ENCODE measurements at regions not wholly inside any gene's neighbourhood (a gene's known extent, or its start where the extent isn't known, plus 50 kb on each side); places are given as distances from the start of the nearest gene placed in this dataset.

GRCh38 chr6:21459641-21460040, 133.9 kb upstream of the SOX4 start:
- WGBS (ENCODE audit: insufficient coverage, insufficient read length): no CpG with 5 or more reads among the region's 4 CpGs
- Histone ChIP-seq H3K27me3 (ENCODE audit: control insufficient read depth, insufficient read depth, low read length) (no peaks in the 10 kb centered on the region; the same call in 1 of the 2 replicates), H3K9me3 (ENCODE audit: control insufficient read depth, insufficient read depth, low read length) (no peaks in the 10 kb centered on the region), H3K36me3 (ENCODE audit: control insufficient read depth, insufficient read depth, low read length) (no peaks in the 10 kb centered on the region), H3K4me3 (ENCODE audit: low read length) (no peak overlapping the region), H3K4me1 (ENCODE audit: control insufficient read depth, insufficient read depth, low read length) (no peaks in the 10 kb centered on the region), H3K27ac (ENCODE audit: low read length) (no peak overlapping the region)
- no peak for DNase-seq (ENCODE audit: low read depth, low spot score)

DNA sequence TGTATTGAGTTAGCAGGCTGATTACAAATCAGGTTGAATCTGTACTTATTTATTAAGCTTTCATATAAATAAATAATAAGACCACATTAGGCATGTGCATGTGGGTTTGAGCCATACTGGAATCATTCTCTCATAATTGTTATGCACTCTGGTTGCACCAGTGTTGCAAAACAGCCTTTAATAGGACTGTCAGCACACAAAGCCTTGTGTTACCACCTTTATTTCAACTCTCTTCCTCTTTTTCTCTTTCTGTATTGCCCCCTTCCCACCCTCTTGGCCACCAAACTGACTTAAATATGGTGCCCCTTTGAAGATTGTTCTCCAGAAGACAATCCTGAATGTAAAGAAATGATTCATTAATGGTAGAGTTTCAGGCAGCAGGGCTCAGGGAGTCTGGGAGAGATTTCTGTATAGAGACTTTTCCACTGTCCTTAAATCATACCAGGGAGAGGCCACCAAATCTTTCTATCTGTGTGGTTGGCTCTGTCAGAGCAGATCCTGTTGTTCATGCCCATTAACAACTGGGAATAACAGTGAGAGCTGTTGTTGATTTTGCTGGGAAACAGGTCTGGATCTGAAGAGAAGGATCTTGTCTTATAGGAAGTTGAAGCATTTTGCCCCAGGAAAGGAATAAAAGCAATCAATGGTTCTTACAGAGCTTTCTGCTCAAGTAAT, 131.6 kb upstream of the SOX4 start:
- no peaks in the 10 kb centered on the region for H3K9me3 ChIP-seq (ENCODE audit: control insufficient read depth, insufficient read depth, low read length)
- no peak overlapping the region for H3K27ac ChIP-seq (ENCODE audit: low read length)
- no peaks in the 10 kb centered on the region; the same call in 1 of the 2 replicates for H3K27me3 ChIP-seq (ENCODE audit: control insufficient read depth, insufficient read depth, low read length)
- no peak for DNase-seq (ENCODE audit: low read depth, low spot score)
- no peak overlapping the region for H3K4me3 ChIP-seq (ENCODE audit: low read length)
- H3K4me1 ChIP-seq (ENCODE audit: control insufficient read depth, insufficient read depth, low read length): no peaks in the 10 kb centered on the region
- no peaks in the 10 kb centered on the region for H3K36me3 ChIP-seq (ENCODE audit: control insufficient read depth, insufficient read depth, low read length)

GRCh38 chr6:21462519-21462852, 131.1 kb upstream of the SOX4 start:
- H3K27me3 ChIP-seq (ENCODE audit: control insufficient read depth, insufficient read depth, low read length): no peaks in the 10 kb centered on the region; the same call in 1 of the 2 replicates
- no peak overlapping the region for H3K4me3 ChIP-seq (ENCODE audit: low read length)
- WGBS (ENCODE audit: insufficient coverage, insufficient read length): no CpG with 5 or more reads among the region's 2 CpGs
- H3K9me3 ChIP-seq (ENCODE audit: control insufficient read depth, insufficient read depth, low read length): no peaks in the 10 kb centered on the region
- H3K4me1 ChIP-seq (ENCODE audit: control insufficient read depth, insufficient read depth, low read length): no peaks in the 10 kb centered on the region
- H3K27ac ChIP-seq (ENCODE audit: low read length): no peak overlapping the region
- H3K36me3 ChIP-seq (ENCODE audit: control insufficient read depth, insufficient read depth, low read length): no peaks in the 10 kb centered on the region
- no peak for DNase-seq (ENCODE audit: low read depth, low spot score)

DNA sequence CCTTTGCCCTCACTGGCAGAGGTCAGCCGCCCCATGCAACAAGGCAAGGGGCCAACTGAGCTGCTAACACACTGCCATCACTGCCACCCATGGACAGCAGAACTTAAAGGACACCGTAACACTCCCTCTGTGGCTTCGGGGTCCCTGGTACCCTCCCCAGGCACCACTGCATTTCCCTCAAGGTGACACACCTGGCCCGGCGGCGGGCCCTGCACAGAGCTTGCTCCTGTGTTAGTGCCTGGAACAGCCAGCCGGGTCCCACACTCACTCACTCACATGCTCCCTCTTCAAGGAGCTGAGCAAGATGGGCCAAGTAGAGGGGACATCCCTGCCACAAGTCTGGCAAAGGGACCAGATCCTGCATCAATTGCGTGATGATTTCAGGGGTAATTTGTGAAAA, 126.5 kb upstream of the SOX4 start:
- H3K9me3 ChIP-seq (ENCODE audit: control insufficient read depth, insufficient read depth, low read length): no peaks in the 10 kb centered on the region
- no peak overlapping the region for H3K4me3 ChIP-seq (ENCODE audit: low read length)
- H3K27me3 ChIP-seq (ENCODE audit: control insufficient read depth, insufficient read depth, low read length): no peaks in the 10 kb centered on the region
- no peaks in the 10 kb centered on the region for H3K4me1 ChIP-seq (ENCODE audit: control insufficient read depth, insufficient read depth, low read length)
- no CpG with 5 or more reads among the region's 8 CpGs for WGBS (ENCODE audit: insufficient coverage, insufficient read length)
- no peak for DNase-seq (ENCODE audit: low read depth, low spot score)
- H3K36me3 ChIP-seq (ENCODE audit: control insufficient read depth, insufficient read depth, low read length): no peaks in the 10 kb centered on the region
- no peak overlapping the region for H3K27ac ChIP-seq (ENCODE audit: low read length)

DNA sequence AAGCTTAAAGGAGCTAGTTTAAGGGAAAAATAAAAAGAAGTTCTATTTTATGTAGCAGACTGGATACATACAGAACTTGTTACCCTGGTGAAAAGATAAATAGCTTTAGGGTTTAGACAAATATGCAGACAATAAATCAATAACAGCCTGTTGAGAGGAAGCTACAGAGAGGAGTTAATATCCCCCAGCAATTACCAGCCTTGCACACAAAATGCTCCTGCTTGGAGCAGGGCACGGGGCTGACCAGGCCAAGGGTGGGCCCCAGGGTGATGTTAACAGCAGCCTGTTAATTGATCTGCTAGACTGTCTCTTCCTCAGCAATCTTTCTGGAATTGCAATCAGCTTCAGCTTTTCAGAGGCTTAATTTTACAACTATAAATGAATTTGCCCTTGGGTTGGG, 125.1 kb upstream of the SOX4 start:
- Histone ChIP-seq H3K27ac (ENCODE audit: low read length) (no peak overlapping the region), H3K9me3 (ENCODE audit: control insufficient read depth, insufficient read depth, low read length) (no peaks in the 10 kb centered on the region), H3K4me3 (ENCODE audit: low read length) (no peak overlapping the region), H3K4me1 (ENCODE audit: control insufficient read depth, insufficient read depth, low read length) (no peaks in the 10 kb centered on the region), H3K27me3 (ENCODE audit: control insufficient read depth, insufficient read depth, low read length) (no peaks in the 10 kb centered on the region), H3K36me3 (ENCODE audit: control insufficient read depth, insufficient read depth, low read length) (no peaks in the 10 kb centered on the region)
- DNase-seq (ENCODE audit: low read depth, low spot score): no peak
- no CpG with 5 or more reads among the region's 1 CpG for WGBS (ENCODE audit: insufficient coverage, insufficient read length)

DNA sequence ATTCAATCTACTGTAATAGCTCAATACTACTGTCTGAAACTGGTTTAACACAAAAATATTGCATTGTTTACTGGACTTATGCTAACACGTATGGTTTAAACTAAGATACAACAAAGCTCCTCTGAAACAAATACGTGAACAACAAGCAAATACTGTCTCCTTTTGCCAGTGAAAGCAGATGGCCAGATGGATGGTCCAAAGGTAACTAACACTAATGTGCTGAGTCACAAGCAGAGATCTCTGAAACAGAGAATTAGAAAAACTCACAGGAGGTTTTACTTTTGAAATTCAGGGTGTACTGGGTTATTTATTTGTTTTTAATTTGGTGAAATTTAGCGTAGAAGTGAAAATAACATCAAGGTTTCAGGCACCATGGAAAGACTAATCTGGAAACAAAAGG, 124.3 kb upstream of the SOX4 start:
- Histone ChIP-seq H3K4me1 (ENCODE audit: control insufficient read depth, insufficient read depth, low read length) (no peaks in the 10 kb centered on the region), H3K36me3 (ENCODE audit: control insufficient read depth, insufficient read depth, low read length) (no peaks in the 10 kb centered on the region), H3K9me3 (ENCODE audit: control insufficient read depth, insufficient read depth, low read length) (no peaks in the 10 kb centered on the region), H3K27ac (ENCODE audit: low read length) (no peak overlapping the region), H3K4me3 (ENCODE audit: low read length) (no peak overlapping the region), H3K27me3 (ENCODE audit: control insufficient read depth, insufficient read depth, low read length) (no peaks in the 10 kb centered on the region)
- DNase-seq (ENCODE audit: low read depth, low spot score): no peak
- 100% methylated on average over 1 of the region's 3 CpGs for WGBS (ENCODE audit: insufficient coverage, insufficient read length)

GRCh38 chr6:21476112-21476511, 117.4 kb upstream of the SOX4 start:
- no peaks in the 10 kb centered on the region for H3K27me3 ChIP-seq (ENCODE audit: control insufficient read depth, insufficient read depth, low read length)
- H3K4me3 ChIP-seq (ENCODE audit: low read length): no peak overlapping the region
- no peaks in the 10 kb centered on the region for H3K36me3 ChIP-seq (ENCODE audit: control insufficient read depth, insufficient read depth, low read length)
- no CpG with 5 or more reads among the region's 4 CpGs for WGBS (ENCODE audit: insufficient coverage, insufficient read length)
- 0 out of 2 replicates have a peak, but pooled peaks cover 1% of the 10 kb centered on the region for H3K4me1 ChIP-seq (ENCODE audit: control insufficient read depth, insufficient read depth, low read length)
- no peaks in the 10 kb centered on the region for H3K9me3 ChIP-seq (ENCODE audit: control insufficient read depth, insufficient read depth, low read length)
- DNase-seq (ENCODE audit: low read depth, low spot score): no peak
- no peak overlapping the region for H3K27ac ChIP-seq (ENCODE audit: low read length)

GRCh38 chr6:21478411-21478810, 115.1 kb upstream of the SOX4 start:
- WGBS (ENCODE audit: insufficient coverage, insufficient read length): no CpG with 5 or more reads among the region's 2 CpGs
- H3K9me3 ChIP-seq (ENCODE audit: control insufficient read depth, insufficient read depth, low read length): no peaks in the 10 kb centered on the region
- H3K27me3 ChIP-seq (ENCODE audit: control insufficient read depth, insufficient read depth, low read length): no peaks in the 10 kb centered on the region
- H3K4me1 ChIP-seq (ENCODE audit: control insufficient read depth, insufficient read depth, low read length): 0 out of 2 replicates have a peak, but pooled peaks cover 1% of the 10 kb centered on the region
- no peak for DNase-seq (ENCODE audit: low read depth, low spot score)
- no peaks in the 10 kb centered on the region for H3K36me3 ChIP-seq (ENCODE audit: control insufficient read depth, insufficient read depth, low read length)
- H3K27ac ChIP-seq (ENCODE audit: low read length): no peak overlapping the region
- H3K4me3 ChIP-seq (ENCODE audit: low read length): no peak overlapping the region

DNA sequence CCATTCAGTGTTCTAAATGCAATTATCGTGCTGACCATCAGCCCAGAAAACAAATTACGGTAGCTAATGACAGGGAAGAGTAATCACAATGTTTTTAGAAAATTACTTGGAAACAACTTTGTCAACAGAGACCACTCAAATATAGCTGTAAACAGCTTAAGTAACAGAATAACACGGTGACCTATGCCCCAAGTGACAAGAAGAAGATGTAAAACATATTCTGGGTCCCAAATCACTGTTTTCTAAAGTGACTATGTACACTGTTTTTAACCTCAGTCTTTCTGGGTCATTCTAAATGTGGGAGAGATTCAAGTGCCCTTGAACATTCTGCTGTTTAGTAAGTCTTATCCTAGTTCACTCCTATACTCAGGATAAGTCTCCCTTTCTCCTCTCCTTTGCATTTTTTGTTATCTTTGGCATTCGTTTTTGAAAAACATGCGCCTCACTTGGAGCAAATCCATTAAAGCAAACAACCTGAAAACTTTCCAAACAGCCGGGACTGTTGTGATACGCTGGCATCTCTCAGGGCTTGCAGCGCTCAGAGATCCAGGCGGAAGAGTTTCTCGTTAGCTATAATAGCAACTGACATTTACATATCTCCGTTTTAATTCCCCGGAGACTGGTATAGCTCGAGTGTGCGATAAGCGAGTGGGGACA, 114.5 kb upstream of the SOX4 start:
- DNase-seq (ENCODE audit: low read depth, low spot score): no peak
- WGBS (ENCODE audit: insufficient coverage, insufficient read length): no CpG with 5 or more reads among the region's 15 CpGs
- no peak overlapping the region for H3K4me3 ChIP-seq (ENCODE audit: low read length)
- H3K27ac ChIP-seq (ENCODE audit: low read length): no peak overlapping the region
- H3K36me3 ChIP-seq (ENCODE audit: control insufficient read depth, insufficient read depth, low read length): no peaks in the 10 kb centered on the region
- no peaks in the 10 kb centered on the region for H3K9me3 ChIP-seq (ENCODE audit: control insufficient read depth, insufficient read depth, low read length)
- H3K27me3 ChIP-seq (ENCODE audit: control insufficient read depth, insufficient read depth, low read length): no peaks in the 10 kb centered on the region
- 0 out of 2 replicates have a peak, but pooled peaks cover 1% of the 10 kb centered on the region for H3K4me1 ChIP-seq (ENCODE audit: control insufficient read depth, insufficient read depth, low read length)

GRCh38 chr6:21486115-21486514, 107.4 kb upstream of the SOX4 start:
- Histone ChIP-seq H3K36me3 (ENCODE audit: control insufficient read depth, insufficient read depth, low read length) (no peaks in the 10 kb centered on the region), H3K9me3 (ENCODE audit: control insufficient read depth, insufficient read depth, low read length) (no peaks in the 10 kb centered on the region), H3K4me3 (ENCODE audit: low read length) (no peak overlapping the region), H3K27me3 (ENCODE audit: control insufficient read depth, insufficient read depth, low read length) (no peaks in the 10 kb centered on the region), H3K27ac (ENCODE audit: low read length) (no peak overlapping the region), H3K4me1 (ENCODE audit: control insufficient read depth, insufficient read depth, low read length) (no peaks in the 10 kb centered on the region)
- no CpG with 5 or more reads among the region's 4 CpGs for WGBS (ENCODE audit: insufficient coverage, insufficient read length)
- no peak for DNase-seq (ENCODE audit: low read depth, low spot score)

- H3K9me3 ChIP-seq (ENCODE audit: control insufficient read depth, insufficient read depth, low read length): no peaks in the 10 kb centered on the region
- H3K4me1 ChIP-seq (ENCODE audit: control insufficient read depth, insufficient read depth, low read length): no peaks in the 10 kb centered on the region
- no peak overlapping the region for H3K27ac ChIP-seq (ENCODE audit: low read length)
- H3K36me3 ChIP-seq (ENCODE audit: control insufficient read depth, insufficient read depth, low read length): no peaks in the 10 kb centered on the region
- H3K27me3 ChIP-seq (ENCODE audit: control insufficient read depth, insufficient read depth, low read length): no peaks in the 10 kb centered on the region
- no peak for DNase-seq (ENCODE audit: low read depth, low spot score)
- no CpG with 5 or more reads among the region's 3 CpGs for WGBS (ENCODE audit: insufficient coverage, insufficient read length)
- no peak overlapping the region for H3K4me3 ChIP-seq (ENCODE audit: low read length)
Measured at GRCh38 chr6:21489826-21490225, 103.7 kb upstream of the SOX4 start.

Measured in iPS DF 6.9 (cell line).